CD4-positive, alpha-beta T cell (primary cell): ENCODE measurements at regions not wholly inside any gene's neighbourhood (a gene's known extent, or its start where the extent isn't known, plus 50 kb on each side); places are given as distances from the start of the nearest gene placed in this dataset.

Experiments
- ATAC-seq: fragments of 200-7000 bp; cut with Tn5 transposase; one replicate; pipeline ENCODE4 v1.10.0; 2022; ENCODE audit warnings: mild to moderate bottlenecking; ENCODE audit not compliant: poor library complexity
- CTCF ChIA-PET: fragments of 350-600 bp; sonication (Branson Sonifier 250); formaldehyde crosslinking; loops from one replicate; lab custom pipeline; 2021; ENCODE audit warnings: antibody characterized with exemption, inconsistent platforms; lab: Charles Lee
- POLR2A ChIA-PET: fragments of 350-600 bp; sonication (Branson Sonifier 250); formaldehyde crosslinking; loops from one replicate; lab custom pipeline; 2021; ENCODE audit warnings: antibody characterized with exemption, inconsistent platforms; lab: Charles Lee
- DNase-seq, 14 experiments: peaks; one replicate each; pipeline ENCODE4 v3.0.0-alpha.2; 2013 to 2020; ENCODE audit warnings: mixed read lengths in 2 of 14
- H3K27ac ChIP-seq, 2 donors: one replicate each; pipeline versions ENCODE4 v1.5.1 to v1.7.0; 2013; ENCODE audit warnings: low read length in 2 of 2, low read depth in 1 of 2, mild to moderate bottlenecking in 1 of 2
- H3K27me3 ChIP-seq, 2 experiments: 1 replicate in 1 of 2; 2 replicates in 1 of 2; pipeline versions ENCODE4 v1.6.1 to v1.7.0; 2013; ENCODE audit warnings: low read length in 2 of 2, control low read depth in 1 of 2, mild to moderate bottlenecking in 1 of 2, moderate library complexity in 1 of 2; ENCODE audit not compliant: insufficient read depth in 2 of 2, control insufficient read depth in 1 of 2
- H3K36me3 ChIP-seq: one replicate; pipeline ENCODE4 v1.6.1; 2013; ENCODE audit warnings: low read length, control low read depth; ENCODE audit not compliant: insufficient read depth
- H3K4me1 ChIP-seq: one replicate; pipeline ENCODE4 v1.6.1; 2013; ENCODE audit warnings: low read length, control low read depth; ENCODE audit not compliant: insufficient read depth
- H3K4me3 ChIP-seq: one replicate; pipeline ENCODE4 v1.5.1; 2013; ENCODE audit warnings: mild to moderate bottlenecking, low read length, moderate library complexity
- H3K9me3 ChIP-seq, 2 experiments: 1 replicate in 1 of 2; 2 replicates in 1 of 2; pipeline versions ENCODE4 v1.6.1 to v1.7.0; 2013; ENCODE audit warnings: low read length in 2 of 2, mild to moderate bottlenecking in 2 of 2, control low read depth in 1 of 2, moderate library complexity in 1 of 2; ENCODE audit not compliant: control insufficient read depth in 1 of 2, insufficient read depth in 1 of 2
- H3K27ac Mint-ChIP-seq: one replicate; pipeline ENCODE4 v1.8.0; 2020; ENCODE audit warnings: mixed read lengths
- H3K27me3 Mint-ChIP-seq: one replicate; pipeline ENCODE4 v1.8.0; 2021; ENCODE audit warnings: mixed read lengths
- H3K36me3 Mint-ChIP-seq: one replicate; pipeline ENCODE4 v1.8.0; 2021; ENCODE audit warnings: low read depth, mixed read lengths
- H3K4me1 Mint-ChIP-seq: one replicate; pipeline ENCODE4 v1.8.0; 2021; ENCODE audit warnings: low read depth, mixed read lengths
- H3K4me3 Mint-ChIP-seq: one replicate; pipeline ENCODE4 v1.8.0; 2020; ENCODE audit warnings: mild to moderate bottlenecking, mixed read lengths
- H3K9me3 Mint-ChIP-seq: one replicate; pipeline ENCODE4 v1.8.0; 2020; ENCODE audit warnings: mixed read lengths
- intact Hi-C, 2 experiments: fragments of 100-400 bp; cut with DNase I in 1 of 2; cut with micrococcal nuclease in 1 of 2; formaldehyde crosslinking; loops; one replicate each; pipeline versions ENCODE4 v1.15.1 to v1.9.0; 2023 to 2025; cut with DNase I, micrococcal nuclease
- TF ChIP-seq, protein P1 (sequence below): fragments of 200-600 bp; IDR thresholded peaks from one replicate; pipeline ENCODE4 v1.8.0; 2022; ENCODE audit warnings: antibody characterized with exemption, mild to moderate bottlenecking

DNA sequence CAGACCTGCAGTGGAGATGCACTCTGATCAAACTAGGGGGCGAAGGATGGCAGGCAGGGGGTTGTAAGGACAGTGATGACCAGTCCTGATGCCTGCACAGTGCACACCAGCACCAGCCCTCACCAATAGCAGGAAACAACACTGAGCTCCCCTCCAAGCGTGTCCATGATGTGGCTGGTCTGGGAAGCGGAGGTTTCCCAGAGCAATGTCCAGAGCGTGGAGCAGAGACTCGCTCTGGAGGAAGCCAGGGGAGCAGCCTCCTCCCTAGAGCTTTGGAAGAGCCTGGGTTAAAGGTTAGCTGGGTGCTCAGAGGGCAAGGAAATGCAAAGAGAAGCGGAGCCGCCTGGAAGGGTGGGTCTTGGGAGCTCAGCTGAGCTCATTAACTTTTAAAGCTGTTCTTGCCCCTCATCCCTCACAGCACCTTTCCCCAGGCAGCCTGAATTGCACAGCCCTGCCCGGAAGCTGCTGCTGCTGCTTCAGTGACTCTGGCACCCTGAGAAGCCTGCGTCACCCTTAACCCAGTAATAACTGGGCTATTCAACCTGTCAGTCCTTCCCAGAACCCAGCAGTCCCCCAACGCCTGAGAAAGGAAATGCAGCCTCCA, 162.2 kb upstream of the RAB4A start:
- TF ChIP-seq, protein P1, sequence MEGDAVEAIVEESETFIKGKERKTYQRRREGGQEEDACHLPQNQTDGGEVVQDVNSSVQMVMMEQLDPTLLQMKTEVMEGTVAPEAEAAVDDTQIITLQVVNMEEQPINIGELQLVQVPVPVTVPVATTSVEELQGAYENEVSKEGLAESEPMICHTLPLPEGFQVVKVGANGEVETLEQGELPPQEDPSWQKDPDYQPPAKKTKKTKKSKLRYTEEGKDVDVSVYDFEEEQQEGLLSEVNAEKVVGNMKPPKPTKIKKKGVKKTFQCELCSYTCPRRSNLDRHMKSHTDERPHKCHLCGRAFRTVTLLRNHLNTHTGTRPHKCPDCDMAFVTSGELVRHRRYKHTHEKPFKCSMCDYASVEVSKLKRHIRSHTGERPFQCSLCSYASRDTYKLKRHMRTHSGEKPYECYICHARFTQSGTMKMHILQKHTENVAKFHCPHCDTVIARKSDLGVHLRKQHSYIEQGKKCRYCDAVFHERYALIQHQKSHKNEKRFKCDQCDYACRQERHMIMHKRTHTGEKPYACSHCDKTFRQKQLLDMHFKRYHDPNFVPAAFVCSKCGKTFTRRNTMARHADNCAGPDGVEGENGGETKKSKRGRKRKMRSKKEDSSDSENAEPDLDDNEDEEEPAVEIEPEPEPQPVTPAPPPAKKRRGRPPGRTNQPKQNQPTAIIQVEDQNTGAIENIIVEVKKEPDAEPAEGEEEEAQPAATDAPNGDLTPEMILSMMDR, result no peak
- Histone ChIP-seq H3K9me3 (no peaks in the 10 kb centered on the region), H3K36me3 (no peaks in the 10 kb centered on the region), H3K4me3 (no peak overlapping the region), H3K27ac (no peak overlapping the region), H3K27me3 (no peaks in the 10 kb centered on the region), H3K4me1 (no peaks in the 10 kb centered on the region)
- Mint-ChIP-seq H3K9me3 (no peaks in the 10 kb centered on the region), H3K4me1 (peaks cover 4% of the 10 kb centered on the region), H3K27me3 (no peaks in the 10 kb centered on the region), H3K4me3 (no peak overlapping the region), H3K27ac (no peak overlapping the region), H3K36me3 (no peaks in the 10 kb centered on the region)
- no peak for ATAC-seq
- POLR2A ChIA-PET, result no interaction called here
- DNase-seq, result no peak
- CTCF ChIA-PET, result interaction anchor here (1.2 kb wide), 1 partner anchor 17 kb away, joined by 3 read pairs; no protein-coding TSS in a partner anchor
- intact Hi-C loops, result no loop called here

DNA sequence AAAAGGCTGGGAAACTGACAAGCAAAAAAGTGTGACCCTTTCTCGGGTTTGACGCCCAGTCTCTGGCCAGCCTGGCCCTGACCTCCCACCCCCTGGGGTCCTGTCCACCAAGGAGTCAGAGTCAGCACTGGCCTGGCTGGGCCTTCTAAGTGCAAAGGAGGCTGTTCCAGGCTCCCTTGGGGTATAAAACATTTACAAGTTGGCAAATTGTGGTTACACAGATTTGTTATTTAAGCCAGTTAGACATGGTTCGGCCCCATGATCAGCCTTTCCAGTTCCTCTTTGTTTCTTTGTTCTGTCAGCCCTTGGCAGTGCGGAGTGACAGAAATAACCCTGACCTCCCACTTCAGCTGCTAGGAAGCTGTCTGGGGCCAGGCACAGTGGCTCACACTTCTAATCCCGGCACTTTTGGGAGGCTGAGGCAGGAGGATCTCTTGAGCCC, 161.6 kb upstream of the RAB4A start:
- H3K27ac Mint-ChIP-seq, result no peak overlapping the region
- H3K27me3 Mint-ChIP-seq, result no peaks in the 10 kb centered on the region
- TF ChIP-seq, protein P1, result no peak
- no peak overlapping the region for H3K4me3 Mint-ChIP-seq
- Histone ChIP-seq H3K9me3 (no peaks in the 10 kb centered on the region), H3K4me1 (peaks cover under 1% of the 10 kb centered on the region), H3K36me3 (no peaks in the 10 kb centered on the region), H3K4me3 (no peak overlapping the region), H3K27me3 (no peaks in the 10 kb centered on the region), H3K27ac (no peak overlapping the region)
- CTCF ChIA-PET, result interaction anchor here (1.2 kb wide), 1 partner anchor 17 kb away, joined by 3 read pairs; no protein-coding TSS in a partner anchor
- H3K4me1 Mint-ChIP-seq, result peaks cover 10% of the 10 kb centered on the region
- ATAC-seq (no peak), DNase-seq (no peak)
- H3K36me3 Mint-ChIP-seq, result no peaks in the 10 kb centered on the region
- intact Hi-C loops, result no loop called here
- POLR2A ChIA-PET, result no interaction called here
- H3K9me3 Mint-ChIP-seq, result no peaks in the 10 kb centered on the region

DNA sequence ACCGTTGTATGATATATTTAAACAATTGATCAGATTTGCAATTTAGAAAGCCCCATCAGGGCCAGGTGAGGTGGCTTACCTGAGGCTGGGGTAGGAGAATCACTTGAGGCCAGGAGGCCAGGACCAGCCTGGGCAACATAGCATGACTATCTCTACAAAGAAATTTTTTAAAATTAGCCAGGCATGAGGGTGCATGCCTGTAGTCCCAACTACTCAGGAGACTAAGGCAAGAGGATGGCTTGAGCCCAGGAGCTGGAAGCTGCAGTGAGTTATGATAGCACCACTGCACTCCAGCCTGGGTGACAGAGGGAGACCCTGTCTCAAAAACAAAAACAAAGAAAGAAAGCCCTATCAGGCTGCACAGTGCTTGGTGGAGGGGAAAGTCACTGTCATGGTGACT, 159.9 kb upstream of the RAB4A start:
- H3K4me3 ChIP-seq, result no peak overlapping the region
- ChIA-PET POLR2A (no interaction called here), CTCF (no interaction called here)
- TF ChIP-seq, protein P1, result no peak
- no peak overlapping the region for H3K27ac ChIP-seq
- intact Hi-C loops, result no loop called here
- ATAC-seq (no peak), DNase-seq (no peak)
- H3K4me1 Mint-ChIP-seq, result peaks cover 15% of the 10 kb centered on the region
- H3K27me3 Mint-ChIP-seq, result no peaks in the 10 kb centered on the region
- no peaks in the 10 kb centered on the region for H3K9me3 ChIP-seq
- no peak overlapping the region for H3K4me3 Mint-ChIP-seq
- no peaks in the 10 kb centered on the region for H3K9me3 Mint-ChIP-seq
- H3K36me3 ChIP-seq, result no peaks in the 10 kb centered on the region
- H3K27ac Mint-ChIP-seq, result no peak overlapping the region
- H3K27me3 ChIP-seq, result no peaks in the 10 kb centered on the region
- no peaks in the 10 kb centered on the region for H3K36me3 Mint-ChIP-seq
- H3K4me1 ChIP-seq, result peaks cover 4% of the 10 kb centered on the region
